ENCODE measurements at regions not wholly inside any gene's neighbourhood (a gene's known extent, or its start where the extent isn't known, plus 50 kb on each side); places are given as distances from the start of the nearest gene placed in this dataset.

DNA sequence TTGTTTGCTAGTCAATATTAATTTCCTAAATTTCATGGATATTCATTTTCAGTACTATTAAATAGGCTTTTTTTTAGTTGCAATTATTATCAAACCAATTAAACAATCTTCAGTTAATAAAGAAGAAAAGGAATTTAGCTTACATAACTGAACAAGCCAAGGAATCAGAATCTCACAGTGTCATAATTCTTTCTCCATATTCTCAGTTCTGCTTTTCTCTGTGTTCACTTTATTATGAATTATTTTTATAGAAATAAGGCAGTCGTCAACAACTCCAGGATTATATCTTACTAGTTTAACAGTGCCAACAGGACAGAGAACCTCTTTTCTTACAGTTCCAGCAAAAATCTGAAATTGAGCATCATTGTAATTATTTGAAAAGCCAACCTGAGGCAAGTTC, 221.7 kb downstream of the CGGBP1 start:
- Histone ChIP-seq H3K27ac (no peak overlapping the region), H3K27me3 (no peaks in the 10 kb centered on the region), H3K36me3 (no peaks in the 10 kb centered on the region), H3K4me1 (no peaks in the 10 kb centered on the region), H3K9me3 (peaks cover 0 to 6% of the 10 kb centered on the region in 2 donors), H3K4me3 (no peak overlapping the region)
- no peak for DNase-seq (ENCODE audit: low spot score in 2 of 2)
- TF ChIP-seq, protein P1, sequence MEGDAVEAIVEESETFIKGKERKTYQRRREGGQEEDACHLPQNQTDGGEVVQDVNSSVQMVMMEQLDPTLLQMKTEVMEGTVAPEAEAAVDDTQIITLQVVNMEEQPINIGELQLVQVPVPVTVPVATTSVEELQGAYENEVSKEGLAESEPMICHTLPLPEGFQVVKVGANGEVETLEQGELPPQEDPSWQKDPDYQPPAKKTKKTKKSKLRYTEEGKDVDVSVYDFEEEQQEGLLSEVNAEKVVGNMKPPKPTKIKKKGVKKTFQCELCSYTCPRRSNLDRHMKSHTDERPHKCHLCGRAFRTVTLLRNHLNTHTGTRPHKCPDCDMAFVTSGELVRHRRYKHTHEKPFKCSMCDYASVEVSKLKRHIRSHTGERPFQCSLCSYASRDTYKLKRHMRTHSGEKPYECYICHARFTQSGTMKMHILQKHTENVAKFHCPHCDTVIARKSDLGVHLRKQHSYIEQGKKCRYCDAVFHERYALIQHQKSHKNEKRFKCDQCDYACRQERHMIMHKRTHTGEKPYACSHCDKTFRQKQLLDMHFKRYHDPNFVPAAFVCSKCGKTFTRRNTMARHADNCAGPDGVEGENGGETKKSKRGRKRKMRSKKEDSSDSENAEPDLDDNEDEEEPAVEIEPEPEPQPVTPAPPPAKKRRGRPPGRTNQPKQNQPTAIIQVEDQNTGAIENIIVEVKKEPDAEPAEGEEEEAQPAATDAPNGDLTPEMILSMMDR (IDR thresholded peaks at IDR 0.05), result no peak
- intact Hi-C loops (cut with DNase I), result no loop called here

DNA sequence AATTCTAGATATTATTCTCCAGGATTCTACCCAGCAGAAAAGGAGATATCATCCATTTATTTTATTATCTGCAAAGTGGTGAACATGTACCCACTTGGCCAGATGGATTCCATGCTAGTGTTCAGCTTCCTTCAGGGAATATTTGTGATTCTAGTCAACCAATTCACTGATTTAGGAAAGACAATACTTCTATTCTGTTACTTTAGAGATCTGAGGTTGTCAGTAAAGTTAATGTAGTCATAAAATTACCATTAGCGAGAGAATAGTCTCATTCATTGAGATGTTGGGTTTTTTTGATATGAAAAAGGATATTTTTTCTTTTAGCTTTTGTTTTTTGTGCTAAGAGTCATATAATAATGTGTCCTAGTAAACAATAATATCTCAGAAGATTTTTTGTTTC, 222.8 kb downstream of the CGGBP1 start:
- Histone ChIP-seq H3K9me3 (peaks cover 0 to 6% of the 10 kb centered on the region in 2 donors), H3K27ac (no peak overlapping the region), H3K27me3 (no peaks in the 10 kb centered on the region), H3K4me1 (no peaks in the 10 kb centered on the region), H3K36me3 (no peaks in the 10 kb centered on the region), H3K4me3 (no peak overlapping the region)
- intact Hi-C loops (cut with DNase I), result no loop called here
- TF ChIP-seq, protein P1 (IDR thresholded peaks at IDR 0.05), result no peak
- DNase-seq (ENCODE audit: low spot score in 2 of 2), result no peak

DNA sequence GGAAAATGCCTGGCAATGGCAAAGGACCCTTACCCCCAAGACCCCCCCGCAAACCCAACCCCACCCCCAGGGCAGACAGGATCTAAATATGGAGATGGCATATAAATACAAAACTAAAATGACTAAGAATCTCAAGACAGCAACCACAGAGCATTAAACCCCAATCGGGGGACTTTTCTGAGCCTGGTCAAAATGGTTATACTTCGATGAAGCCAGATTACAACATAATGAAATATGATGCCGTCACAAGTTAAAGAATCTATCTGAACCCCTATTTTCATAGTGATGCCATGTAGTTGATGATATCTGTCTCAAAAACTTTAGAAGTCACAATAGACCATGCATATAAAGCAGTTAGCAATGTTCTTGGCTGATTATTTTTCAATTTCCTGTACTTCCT, 223.6 kb downstream of the CGGBP1 start:
- DNase-seq (ENCODE audit: low spot score in 2 of 2), result no peak
- Histone ChIP-seq H3K27ac (no peak overlapping the region), H3K4me1 (no peaks in the 10 kb centered on the region), H3K4me3 (no peak overlapping the region), H3K9me3 (peaks cover 0 to 6% of the 10 kb centered on the region in 2 donors), H3K36me3 (no peaks in the 10 kb centered on the region), H3K27me3 (no peaks in the 10 kb centered on the region)
- intact Hi-C loops (cut with DNase I), result no loop called here
- TF ChIP-seq, protein P1 (IDR thresholded peaks at IDR 0.05), result no peak

DNA sequence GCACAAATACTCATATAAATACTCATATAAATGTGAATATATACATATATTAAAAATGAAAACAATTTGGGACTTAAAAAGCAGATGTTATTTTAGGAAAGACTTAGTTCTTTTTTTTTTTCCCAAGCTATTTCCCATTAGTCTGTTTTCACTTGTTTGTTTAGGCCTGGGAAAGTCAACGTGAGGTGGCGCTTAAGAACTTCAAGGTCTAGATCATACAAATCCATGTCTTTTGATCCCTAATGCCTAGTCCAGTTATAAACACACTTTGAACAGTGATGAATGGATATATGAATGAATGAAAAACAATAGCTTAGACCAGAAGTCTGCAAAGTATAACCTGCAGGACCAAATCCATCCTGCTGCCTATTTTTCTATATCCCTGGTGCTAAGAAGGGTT, 224.5 kb downstream of the CGGBP1 start:
- Histone ChIP-seq H3K27me3 (no peaks in the 10 kb centered on the region), H3K4me1 (no peaks in the 10 kb centered on the region), H3K9me3 (peaks cover 0 to 3% of the 10 kb centered on the region in 2 donors), H3K4me3 (no peak overlapping the region), H3K36me3 (no peaks in the 10 kb centered on the region), H3K27ac (no peak overlapping the region)
- intact Hi-C loops (cut with DNase I), result no loop called here
- no peak for DNase-seq (ENCODE audit: low spot score in 2 of 2)
- TF ChIP-seq, protein P1 (IDR thresholded peaks at IDR 0.05), result no peak

DNA sequence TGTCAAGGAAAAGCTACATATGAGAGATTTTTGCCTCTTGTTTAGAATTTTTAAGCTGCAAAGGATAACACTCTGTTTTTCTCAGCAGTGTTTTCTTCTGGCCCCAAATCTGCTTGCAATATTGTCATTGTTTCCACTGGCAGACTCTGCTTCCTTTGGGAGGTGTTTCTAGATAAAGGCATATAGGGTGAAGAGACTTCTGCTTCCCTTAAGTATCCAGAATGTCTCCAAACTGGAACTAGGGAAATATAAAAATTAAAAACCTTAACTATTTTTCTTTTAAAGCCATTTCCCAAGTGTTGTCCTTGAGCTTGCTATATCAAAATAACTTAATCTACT, 225.8 kb downstream of the CGGBP1 start:
- DNase-seq (ENCODE audit: low spot score in 2 of 2), result no peak
- Histone ChIP-seq H3K36me3 (no peaks in the 10 kb centered on the region), H3K9me3 (no peaks in the 10 kb centered on the region), H3K4me3 (no peak overlapping the region), H3K4me1 (no peaks in the 10 kb centered on the region), H3K27me3 (no peaks in the 10 kb centered on the region), H3K27ac (no peak overlapping the region)
- TF ChIP-seq, protein P1 (IDR thresholded peaks at IDR 0.05), result no peak
- intact Hi-C loops (cut with DNase I), result no loop called here

DNA sequence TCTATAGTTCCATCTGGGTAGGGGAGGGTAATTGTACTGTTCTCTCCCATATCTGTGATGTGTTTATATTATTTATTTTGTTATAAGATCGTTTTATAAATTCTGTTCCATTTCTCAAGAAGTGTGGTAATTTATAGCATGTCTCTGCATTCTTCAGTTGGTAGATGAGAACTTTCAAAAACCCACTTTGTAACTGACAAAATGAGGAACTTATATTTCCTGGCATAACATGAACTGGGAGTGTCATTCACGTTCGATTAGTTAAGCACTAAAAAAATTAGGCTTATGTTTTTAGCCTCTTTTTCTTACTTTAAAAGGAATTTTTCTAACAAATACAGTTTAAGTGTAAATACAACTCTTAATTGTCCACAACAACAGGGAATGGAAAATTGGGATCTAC, 230.8 kb downstream of the CGGBP1 start:
- no peak overlapping the region for H3K27ac ChIP-seq
- no peaks in the 10 kb centered on the region for H3K36me3 ChIP-seq
- H3K4me1 ChIP-seq, result no peaks in the 10 kb centered on the region
- TF ChIP-seq, protein P1 (IDR thresholded peaks at IDR 0.05), result no peak
- intact Hi-C loops (cut with DNase I), result no loop called here
- no peak overlapping the region for H3K4me3 ChIP-seq
- no peaks in the 10 kb centered on the region for H3K27me3 ChIP-seq
- H3K9me3 ChIP-seq, result no peaks in the 10 kb centered on the region
- DNase-seq (ENCODE audit: low spot score in 2 of 2), result no peak
